Prostate gland (tissue), 2 donors: ENCODE measurements at regions not wholly inside any gene's neighbourhood (a gene's known extent, or its start where the extent isn't known, plus 50 kb on each side); places are given as distances from the start of the nearest gene placed in this dataset.

ENCODE experiments used
- POLR2A ChIP-seq: fragments of 450-650 bp; IDR thresholded peaks from one replicate; pipeline ENCODE4 v1.6.1; 2016; ENCODE audit warnings: antibody characterized with exemption, mild to moderate bottlenecking
- POLR2AphosphoS5 ChIP-seq: sonication (generic); formaldehyde crosslinking; IDR thresholded peaks from one replicate; pipeline ENCODE4 v1.6.1; 2017; ENCODE audit warnings: antibody characterized with exemption
- TF ChIP-seq, protein P1 (sequence below), 4 experiments: fragments of 200-600 bp in 2 of 4; fragments of 450-650 bp in 2 of 4; sonication (generic) in 2 of 4; IDR thresholded peaks; 1 replicate in 3 of 4; 2 replicates in 1 of 4; pipeline ENCODE4 v1.5.1; 2016 to 2019; ENCODE audit warnings: antibody characterized with exemption in 4 of 4, mild to moderate bottlenecking in 2 of 4, moderate library complexity in 2 of 4

DNA sequence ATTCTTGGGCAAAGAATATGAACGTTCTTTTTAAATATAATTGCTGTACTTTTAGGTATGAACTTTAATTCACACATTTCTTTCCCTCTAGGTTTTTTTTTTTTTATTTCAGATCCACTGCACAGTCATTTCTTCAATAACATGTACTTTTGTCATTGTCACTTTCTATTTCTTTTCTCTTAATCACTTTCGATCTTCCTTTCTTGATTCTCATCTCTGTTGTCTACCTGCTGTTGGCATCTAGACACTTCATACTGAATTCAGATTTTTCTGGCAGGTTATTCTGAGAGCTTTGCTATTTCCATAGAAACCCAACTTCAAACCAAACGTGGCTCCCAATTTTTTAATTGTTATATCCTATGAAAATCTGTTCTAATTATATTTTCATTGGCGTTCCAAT, 211.7 kb upstream of the KLF6 start:
- no peak for TF ChIP-seq POLR2A
- TF ChIP-seq, protein P1, sequence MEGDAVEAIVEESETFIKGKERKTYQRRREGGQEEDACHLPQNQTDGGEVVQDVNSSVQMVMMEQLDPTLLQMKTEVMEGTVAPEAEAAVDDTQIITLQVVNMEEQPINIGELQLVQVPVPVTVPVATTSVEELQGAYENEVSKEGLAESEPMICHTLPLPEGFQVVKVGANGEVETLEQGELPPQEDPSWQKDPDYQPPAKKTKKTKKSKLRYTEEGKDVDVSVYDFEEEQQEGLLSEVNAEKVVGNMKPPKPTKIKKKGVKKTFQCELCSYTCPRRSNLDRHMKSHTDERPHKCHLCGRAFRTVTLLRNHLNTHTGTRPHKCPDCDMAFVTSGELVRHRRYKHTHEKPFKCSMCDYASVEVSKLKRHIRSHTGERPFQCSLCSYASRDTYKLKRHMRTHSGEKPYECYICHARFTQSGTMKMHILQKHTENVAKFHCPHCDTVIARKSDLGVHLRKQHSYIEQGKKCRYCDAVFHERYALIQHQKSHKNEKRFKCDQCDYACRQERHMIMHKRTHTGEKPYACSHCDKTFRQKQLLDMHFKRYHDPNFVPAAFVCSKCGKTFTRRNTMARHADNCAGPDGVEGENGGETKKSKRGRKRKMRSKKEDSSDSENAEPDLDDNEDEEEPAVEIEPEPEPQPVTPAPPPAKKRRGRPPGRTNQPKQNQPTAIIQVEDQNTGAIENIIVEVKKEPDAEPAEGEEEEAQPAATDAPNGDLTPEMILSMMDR (IDR thresholded peaks at IDR 0.05) = no peak
- TF ChIP-seq POLR2AphosphoS5 = no peak
